A549 (cell line): ENCODE measurements at regions not wholly inside any gene's neighbourhood (a gene's known extent, or its start where the extent isn't known, plus 50 kb on each side); places are given as distances from the start of the nearest gene placed in this dataset.

ENCODE experiments used
- ATAC-seq, 2 experiments: fragments of 200-7000 bp in 1 of 2; fragments of >200 bp in 1 of 2; cut with Nextera tagmentation in 1 of 2; cut with Tn5 transposase in 1 of 2; 3 replicates each; pipeline versions ENCODE4 v1.8.0 to v1.9.1; 2018 to 2020; ENCODE audit warnings: mild to moderate bottlenecking in 1 of 2, moderate library complexity in 1 of 2
- CTCF ChIA-PET: fragments of 300-600 bp; sonication (Branson Sonifier 250); formaldehyde crosslinking; extraction: SDS; loops from one replicate; lab custom pipeline; 2021; ENCODE audit warnings: antibody characterized with exemption, inconsistent platforms; lab: Yijun Ruan, JAX
- POLR2A ChIA-PET: fragments of 350-600 bp; formaldehyde crosslinking; extraction: SDS; loops from one replicate; lab custom pipeline; 2021; ENCODE audit warnings: antibody characterized with exemption, inconsistent platforms; lab: Yijun Ruan, JAX
- DNase-seq, 2 experiments: peaks; one replicate each; pipeline versions ENCODE4 v3.0.0 to v3.0.0-alpha.2; 2011 to 2016; ENCODE audit warnings: low read depth in 1 of 2, low spot score in 1 of 2
- FAIRE-seq: peaks from 2 replicates; lab custom pipeline; 2011; peaks lifted over from hg19 to GRCh38; lab: Jason Lieb, UNC
- H3K27ac ChIP-seq, 2 experiments: fragments of >200 bp; sonication (Bioruptor Twin); formaldehyde crosslinking; 3 replicates each; pipeline ENCODE4 v1.5.1; 2016 to 2017
- H3K4me1 ChIP-seq: fragments of >200 bp; sonication (Bioruptor Twin); formaldehyde crosslinking; 3 replicates; pipeline ENCODE4 v1.6.1; 2016
- H3K4me2 ChIP-seq: fragments of >200 bp; sonication (Bioruptor Twin); formaldehyde crosslinking; 3 replicates; pipeline ENCODE4 v1.6.1; 2016
- H3K4me3 ChIP-seq: fragments of >200 bp; sonication (Bioruptor Twin); formaldehyde crosslinking; 3 replicates; pipeline ENCODE4 v1.5.1; 2016
- H3K9me3 ChIP-seq: fragments of >200 bp; sonication (Bioruptor Twin); formaldehyde crosslinking; 3 replicates; pipeline ENCODE4 v1.6.1; 2016
- CBX8 ChIP-seq: fragments of 200-600 bp; sonication (generic); IDR thresholded peaks from 2 replicates; pipeline ENCODE4 v1.6.1; 2016
- ESRRA ChIP-seq: fragments of 150-350 bp; IDR thresholded peaks from 2 replicates; pipeline ENCODE4 v1.6.1; 2014; ENCODE audit warnings: mild to moderate bottlenecking, low read length, borderline replicate concordance
- FOXS1 ChIP-seq: fragments of 250-450 bp; sonication (Bioruptor Pico); IDR thresholded peaks from 2 replicates; pipeline ENCODE4 v1.5.0; 2020; ENCODE audit warnings: mild to moderate bottlenecking, moderate library complexity
- HEYL ChIP-seq: fragments of 250-450 bp; sonication (Bioruptor Pico); IDR thresholded peaks from 2 replicates; pipeline ENCODE4 v1.8.0; 2021; ENCODE audit warnings: mild to moderate bottlenecking, moderate library complexity
- HOXB5 ChIP-seq: fragments of 250-450 bp; sonication (Bioruptor Pico); IDR thresholded peaks from 2 replicates; pipeline ENCODE4 v1.5.0; 2020; ENCODE audit warnings: mild to moderate bottlenecking, moderate library complexity
- JUNB ChIP-seq: fragments of >200 bp; sonication (Bioruptor Twin); formaldehyde crosslinking; IDR thresholded peaks from 2 replicates; pipeline ENCODE4 v1.6.1; 2016
- MAFK ChIP-seq: fragments of 450-650 bp; IDR thresholded peaks from 2 replicates; pipeline ENCODE4 v1.6.1; 2014; ENCODE audit not compliant: partially characterized antibody
- NR3C1 ChIP-seq: fragments of >200 bp; sonication (Bioruptor Twin); formaldehyde crosslinking; IDR thresholded peaks from 3 replicates; pipeline ENCODE4 v1.6.1; 2017
- RAD21 ChIP-seq, 2 experiments: fragments of >200 bp in 1 of 2; sonication (Bioruptor Twin) in 1 of 2; formaldehyde crosslinking in 1 of 2; IDR thresholded peaks in 1 of 2; conservative IDR thresholded peaks in 1 of 2; 2 replicates in 1 of 2; 3 replicates in 1 of 2; pipeline ENCODE4 v1.6.1; 2012 to 2018; ENCODE audit warnings: inconsistent platforms in 1 of 2
- RARB ChIP-seq: fragments of 250-450 bp; sonication (Bioruptor Pico); IDR thresholded peaks from 2 replicates; pipeline ENCODE4 v1.8.0; 2021; ENCODE audit warnings: mild to moderate bottlenecking, moderate library complexity
- RNF2 ChIP-seq: fragments of 200-600 bp; sonication (generic); IDR thresholded peaks from 2 replicates; pipeline ENCODE4 v1.6.1; 2016; ENCODE audit warnings: low read depth, mild to moderate bottlenecking, antibody characterized with exemption, moderate library complexity, borderline replicate concordance
- SMC3 ChIP-seq: fragments of >200 bp; sonication (Bioruptor Twin); formaldehyde crosslinking; IDR thresholded peaks from 3 replicates; pipeline ENCODE4 v1.6.1; 2018; ENCODE audit warnings: inconsistent platforms
- TFCP2L1 ChIP-seq: fragments of 250-450 bp; sonication (Bioruptor Pico); IDR thresholded peaks from 2 replicates; pipeline ENCODE4 v1.5.0; 2021; ENCODE audit warnings: mild to moderate bottlenecking
- ZFP36 ChIP-seq: fragments of 450-650 bp; IDR thresholded peaks from 2 replicates; pipeline ENCODE4 v1.6.1; 2014; ENCODE audit warnings: borderline replicate concordance; ENCODE audit not compliant: partially characterized antibody
- ZNF302 ChIP-seq: fragments of 250-450 bp; sonication (Bioruptor Pico); IDR thresholded peaks from 2 replicates; pipeline ENCODE4 v1.9.0; 2021; ENCODE audit warnings: inconsistent platforms, mild to moderate bottlenecking, moderate library complexity
- ZSCAN20 ChIP-seq: fragments of 250-450 bp; sonication (Bioruptor Pico); IDR thresholded peaks from 2 replicates; pipeline ENCODE4 v1.8.0; 2022; ENCODE audit warnings: mild to moderate bottlenecking, moderate library complexity
- WGBS: methylation state at CpG from one replicate; pipeline ENCODE4 v1.1.6; 2017; ENCODE audit errors: missing lambda C conversion rate; 5-methylcytosine and 5-hydroxymethylcytosine counted together
- TF ChIP-seq, protein P1 (sequence below): fragments of 150-350 bp; IDR thresholded peaks from 2 replicates; pipeline ENCODE4 v1.6.1; 2014; ENCODE audit warnings: low read depth, mild to moderate bottlenecking, low read length
- TF ChIP-seq, protein P2 (sequence below): fragments of 200-600 bp; sonication (generic); IDR thresholded peaks from 2 replicates; pipeline ENCODE4 v1.6.1; 2016; ENCODE audit warnings: antibody characterized with exemption, mild to moderate bottlenecking, moderate library complexity
- TF ChIP-seq, protein P3 (sequence below): fragments of >200 bp; sonication (Bioruptor Twin); formaldehyde crosslinking; IDR thresholded peaks from 2 replicates; pipeline ENCODE4 v1.6.1; 2016
- TF ChIP-seq, protein P4 (sequence below): IDR thresholded peaks from 2 replicates; pipeline ENCODE4 v1.6.1; 2012
- TF ChIP-seq, protein P5 (sequence below): fragments of 250-450 bp; sonication (Bioruptor Pico); IDR thresholded peaks from 2 replicates; pipeline ENCODE4 v1.5.0; 2021; ENCODE audit warnings: mild to moderate bottlenecking, moderate library complexity, borderline replicate concordance
- TF ChIP-seq, protein P6 (sequence below): fragments of 450-650 bp; IDR thresholded peaks from 2 replicates; pipeline ENCODE4 v1.6.1; 2014; ENCODE audit warnings: antibody characterized with exemption

DNA sequence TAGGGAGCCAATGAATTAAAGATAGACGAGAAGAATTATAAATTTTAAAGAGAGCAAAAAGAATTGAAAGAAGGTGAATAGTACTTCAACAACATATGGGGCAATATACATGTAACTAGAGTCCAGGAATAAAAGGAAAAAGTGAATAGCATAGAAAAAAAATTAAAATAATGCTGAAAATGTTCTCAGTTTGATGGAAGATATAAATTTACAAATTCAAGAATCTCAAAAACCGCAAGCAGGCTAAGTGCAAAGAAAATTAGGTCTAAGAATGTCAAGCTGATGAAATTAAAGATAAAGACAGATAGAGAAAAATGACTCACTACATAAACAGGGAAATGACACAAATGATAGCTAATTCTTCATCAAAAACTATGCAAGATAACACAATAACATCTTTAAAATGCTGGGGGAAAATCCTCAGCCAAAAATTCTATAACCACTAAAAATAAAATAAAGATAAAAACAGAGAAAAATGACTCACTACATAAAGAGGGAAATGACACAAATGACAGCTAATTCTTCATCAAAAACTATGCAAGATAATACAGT lies 326.3 kb downstream of the TBX15 start:
- WGBS, result 3% methylated on average over 2 of the region's 2 CpGs
- POLR2A ChIA-PET, result no interaction called here
- Histone ChIP-seq H3K4me3 (no peak overlapping the region), H3K9me3 (no peaks in the 10 kb centered on the region), H3K4me2 (no peak overlapping the region), H3K27ac (no peak overlapping the region), H3K4me1 (no peaks in the 10 kb centered on the region)
- TF ChIP-seq ZSCAN20 (CRISPR knock-in tag) (no peak), RAD21 (conservative IDR thresholded peaks at IDR 0.05 in 1 of 2, IDR thresholded peaks at IDR 0.05 in 1 of 2) (no peak), RNF2 (no peak)
- CTCF ChIA-PET, result no interaction called here
- no peak for FAIRE-seq
- no peak for DNase-seq
- no peak for ATAC-seq

DNA sequence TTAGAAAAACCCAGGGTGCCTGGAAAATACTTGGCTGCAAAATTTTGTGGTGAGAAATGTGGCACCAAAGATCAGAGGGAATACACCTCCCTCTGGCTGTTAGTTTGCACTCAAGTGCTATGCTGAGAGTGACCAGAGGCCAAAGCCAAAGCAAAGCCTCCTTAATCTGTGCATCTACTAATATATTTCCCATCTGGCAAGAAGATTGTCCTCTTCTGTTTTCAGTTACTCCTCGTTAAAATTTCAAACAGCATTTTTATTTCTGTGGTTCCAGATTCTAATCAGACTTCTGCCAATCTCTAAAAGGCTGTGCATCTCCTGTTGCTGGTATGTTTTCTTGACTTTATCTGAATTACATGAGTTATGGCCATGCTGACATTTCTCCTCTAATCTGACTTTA lies 327.4 kb downstream of the TBX15 start:
- FAIRE-seq (no peak), ATAC-seq (no peak), DNase-seq (no peak)
- Histone ChIP-seq H3K4me1 (no peaks in the 10 kb centered on the region), H3K27ac (no peak overlapping the region), H3K4me2 (no peak overlapping the region), H3K4me3 (no peak overlapping the region), H3K9me3 (no peaks in the 10 kb centered on the region)
- no peak for TF ChIP-seq TFCP2L1 (CRISPR knock-in tag)
- TF ChIP-seq, protein P1, sequence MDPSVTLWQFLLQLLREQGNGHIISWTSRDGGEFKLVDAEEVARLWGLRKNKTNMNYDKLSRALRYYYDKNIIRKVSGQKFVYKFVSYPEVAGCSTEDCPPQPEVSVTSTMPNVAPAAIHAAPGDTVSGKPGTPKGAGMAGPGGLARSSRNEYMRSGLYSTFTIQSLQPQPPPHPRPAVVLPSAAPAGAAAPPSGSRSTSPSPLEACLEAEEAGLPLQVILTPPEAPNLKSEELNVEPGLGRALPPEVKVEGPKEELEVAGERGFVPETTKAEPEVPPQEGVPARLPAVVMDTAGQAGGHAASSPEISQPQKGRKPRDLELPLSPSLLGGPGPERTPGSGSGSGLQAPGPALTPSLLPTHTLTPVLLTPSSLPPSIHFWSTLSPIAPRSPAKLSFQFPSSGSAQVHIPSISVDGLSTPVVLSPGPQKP, result no peak
- TF ChIP-seq SMC3, result no peak
- TF ChIP-seq, protein P2, sequence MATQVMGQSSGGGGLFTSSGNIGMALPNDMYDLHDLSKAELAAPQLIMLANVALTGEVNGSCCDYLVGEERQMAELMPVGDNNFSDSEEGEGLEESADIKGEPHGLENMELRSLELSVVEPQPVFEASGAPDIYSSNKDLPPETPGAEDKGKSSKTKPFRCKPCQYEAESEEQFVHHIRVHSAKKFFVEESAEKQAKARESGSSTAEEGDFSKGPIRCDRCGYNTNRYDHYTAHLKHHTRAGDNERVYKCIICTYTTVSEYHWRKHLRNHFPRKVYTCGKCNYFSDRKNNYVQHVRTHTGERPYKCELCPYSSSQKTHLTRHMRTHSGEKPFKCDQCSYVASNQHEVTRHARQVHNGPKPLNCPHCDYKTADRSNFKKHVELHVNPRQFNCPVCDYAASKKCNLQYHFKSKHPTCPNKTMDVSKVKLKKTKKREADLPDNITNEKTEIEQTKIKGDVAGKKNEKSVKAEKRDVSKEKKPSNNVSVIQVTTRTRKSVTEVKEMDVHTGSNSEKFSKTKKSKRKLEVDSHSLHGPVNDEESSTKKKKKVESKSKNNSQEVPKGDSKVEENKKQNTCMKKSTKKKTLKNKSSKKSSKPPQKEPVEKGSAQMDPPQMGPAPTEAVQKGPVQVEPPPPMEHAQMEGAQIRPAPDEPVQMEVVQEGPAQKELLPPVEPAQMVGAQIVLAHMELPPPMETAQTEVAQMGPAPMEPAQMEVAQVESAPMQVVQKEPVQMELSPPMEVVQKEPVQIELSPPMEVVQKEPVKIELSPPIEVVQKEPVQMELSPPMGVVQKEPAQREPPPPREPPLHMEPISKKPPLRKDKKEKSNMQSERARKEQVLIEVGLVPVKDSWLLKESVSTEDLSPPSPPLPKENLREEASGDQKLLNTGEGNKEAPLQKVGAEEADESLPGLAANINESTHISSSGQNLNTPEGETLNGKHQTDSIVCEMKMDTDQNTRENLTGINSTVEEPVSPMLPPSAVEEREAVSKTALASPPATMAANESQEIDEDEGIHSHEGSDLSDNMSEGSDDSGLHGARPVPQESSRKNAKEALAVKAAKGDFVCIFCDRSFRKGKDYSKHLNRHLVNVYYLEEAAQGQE, result no peak
- no peak for TF ChIP-seq ZFP36
- TF ChIP-seq MAFK, result no peak
- no peak for TF ChIP-seq JUNB
- no peak for TF ChIP-seq HOXB5 (CRISPR knock-in tag)
- TF ChIP-seq CBX8, result no peak
- ChIA-PET CTCF (no interaction called here), POLR2A (no interaction called here)
- 0% methylated on average over 1 of the region's 1 CpG for WGBS

DNA sequence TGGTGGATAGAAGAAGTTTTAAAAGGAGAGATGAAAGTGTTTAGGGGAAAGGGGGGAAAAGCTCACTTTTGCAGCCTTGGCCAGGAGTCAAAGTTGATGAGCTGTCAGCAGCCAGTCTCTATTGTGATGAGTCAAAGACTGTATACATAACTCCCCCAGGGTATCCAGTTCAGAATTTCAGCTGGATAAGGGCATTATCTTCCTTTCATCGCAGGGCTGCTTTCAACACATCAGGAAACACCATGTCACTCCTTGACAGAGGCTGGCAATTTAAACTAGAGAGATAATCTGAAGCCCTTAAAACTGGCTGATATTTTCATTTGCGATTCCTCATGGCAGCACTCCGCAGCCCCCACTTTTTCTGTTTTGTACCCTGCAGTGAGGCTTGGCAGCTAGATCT lies 328.5 kb downstream of the TBX15 start:
- Histone ChIP-seq H3K4me1 (no peaks in the 10 kb centered on the region), H3K27ac (no peak overlapping the region), H3K4me2 (no peak overlapping the region), H3K4me3 (no peak overlapping the region), H3K9me3 (no peaks in the 10 kb centered on the region)
- ATAC-seq (no peak), DNase-seq (no peak), FAIRE-seq (no peak)
- TF ChIP-seq, protein P3, sequence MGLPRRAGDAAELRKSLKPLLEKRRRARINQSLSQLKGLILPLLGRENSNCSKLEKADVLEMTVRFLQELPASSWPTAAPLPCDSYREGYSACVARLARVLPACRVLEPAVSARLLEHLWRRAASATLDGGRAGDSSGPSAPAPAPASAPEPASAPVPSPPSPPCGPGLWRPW, result no peak
- TF ChIP-seq, protein P4, sequence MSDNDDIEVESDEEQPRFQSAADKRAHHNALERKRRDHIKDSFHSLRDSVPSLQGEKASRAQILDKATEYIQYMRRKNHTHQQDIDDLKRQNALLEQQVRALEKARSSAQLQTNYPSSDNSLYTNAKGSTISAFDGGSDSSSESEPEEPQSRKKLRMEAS, result no peak
- TF ChIP-seq, protein P5, sequence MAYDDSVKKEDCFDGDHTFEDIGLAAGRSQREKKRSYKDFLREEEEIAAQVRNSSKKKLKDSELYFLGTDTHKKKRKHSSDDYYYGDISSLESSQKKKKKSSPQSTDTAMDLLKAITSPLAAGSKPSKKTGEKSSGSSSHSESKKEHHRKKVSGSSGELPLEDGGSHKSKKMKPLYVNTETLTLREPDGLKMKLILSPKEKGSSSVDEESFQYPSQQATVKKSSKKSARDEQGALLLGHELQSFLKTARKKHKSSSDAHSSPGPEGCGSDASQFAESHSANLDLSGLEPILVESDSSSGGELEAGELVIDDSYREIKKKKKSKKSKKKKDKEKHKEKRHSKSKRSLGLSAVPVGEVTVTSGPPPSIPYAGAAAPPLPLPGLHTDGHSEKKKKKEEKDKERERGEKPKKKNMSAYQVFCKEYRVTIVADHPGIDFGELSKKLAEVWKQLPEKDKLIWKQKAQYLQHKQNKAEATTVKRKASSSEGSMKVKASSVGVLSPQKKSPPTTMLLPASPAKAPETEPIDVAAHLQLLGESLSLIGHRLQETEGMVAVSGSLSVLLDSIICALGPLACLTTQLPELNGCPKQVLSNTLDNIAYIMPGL, result no peak
- TF ChIP-seq, protein P6, sequence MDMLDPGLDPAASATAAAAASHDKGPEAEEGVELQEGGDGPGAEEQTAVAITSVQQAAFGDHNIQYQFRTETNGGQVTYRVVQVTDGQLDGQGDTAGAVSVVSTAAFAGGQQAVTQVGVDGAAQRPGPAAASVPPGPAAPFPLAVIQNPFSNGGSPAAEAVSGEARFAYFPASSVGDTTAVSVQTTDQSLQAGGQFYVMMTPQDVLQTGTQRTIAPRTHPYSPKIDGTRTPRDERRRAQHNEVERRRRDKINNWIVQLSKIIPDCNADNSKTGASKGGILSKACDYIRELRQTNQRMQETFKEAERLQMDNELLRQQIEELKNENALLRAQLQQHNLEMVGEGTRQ, result no peak
- no peak for TF ChIP-seq HEYL (CRISPR knock-in tag)
- TF ChIP-seq RARB (CRISPR knock-in tag), result no peak
- TF ChIP-seq ESRRA, result no peak
- TF ChIP-seq FOXS1, result no peak
- no peak for TF ChIP-seq NR3C1
- no peak for TF ChIP-seq ZSCAN20 (CRISPR knock-in tag)
- TF ChIP-seq MAFK, result no peak
- TF ChIP-seq ZNF302 (CRISPR knock-in tag), result no peak
- 2% methylated on average over 3 of the region's 3 CpGs for WGBS
- CTCF ChIA-PET, result interaction anchor here (0.7 kb wide), 1 partner anchor 199 kb away, joined by 3 read pairs; no protein-coding TSS in a partner anchor
- POLR2A ChIA-PET, result no interaction called here
